Gastrocnemius medialis (tissue), 4 donors: ENCODE measurements at regions not wholly inside any gene's neighbourhood (a gene's known extent, or its start where the extent isn't known, plus 50 kb on each side); places are given as distances from the start of the nearest gene placed in this dataset.

ENCODE experiments used
- ATAC-seq, 2 donors: fragments of 150-250 bp; one replicate each; pipeline ENCODE4 v1.9.1; 2016
- DNase-seq, 2 donors: peaks; one replicate each; pipeline ENCODE4 v3.0.0-alpha.2; 2019
- H3K27ac ChIP-seq, 4 donors: fragments of 200-600 bp; sonication (generic); 1 replicate in 1 of 4; 2 replicates in 3 of 4; pipeline ENCODE4 v1.5.1; 2016 to 2018; ENCODE audit warnings: mild to moderate bottlenecking in 2 of 4, moderate library complexity in 1 of 4
- H3K27me3 ChIP-seq, 3 donors: fragments of 200-600 bp; sonication (generic) in 2 of 3; 1 replicate in 1 of 3; 2 replicates in 2 of 3; pipeline versions ENCODE4 v1.5.1 to v1.6.0; 2016 to 2019; ENCODE audit warnings: mild to moderate bottlenecking in 1 of 3, moderate library complexity in 1 of 3
- H3K36me3 ChIP-seq, 2 donors: fragments of 200-600 bp; sonication (generic) in 1 of 2; one replicate each; pipeline ENCODE4 v1.5.1; 2017 to 2018
- H3K4me1 ChIP-seq, 2 donors: fragments of 200-600 bp; sonication (generic) in 1 of 2; one replicate each; pipeline ENCODE4 v1.5.1; 2016 to 2017; ENCODE audit warnings: mild to moderate bottlenecking in 2 of 2
- H3K4me3 ChIP-seq, 4 donors: fragments of 200-600 bp; sonication (generic) in 3 of 4; 1 replicate in 1 of 4; 2 replicates in 3 of 4; pipeline ENCODE4 v1.5.1; 2016 to 2019; ENCODE audit warnings: mild to moderate bottlenecking in 2 of 4
- H3K9me3 ChIP-seq, 3 donors: fragments of 200-600 bp; sonication (generic) in 2 of 3; 1 replicate in 1 of 3; 2 replicates in 2 of 3; pipeline ENCODE4 v1.5.1; 2016 to 2019
- POLR2A ChIP-seq, 2 donors: fragments of 450-650 bp; IDR thresholded peaks; one replicate each; pipeline ENCODE4 v1.6.1; 2017; ENCODE audit warnings: antibody characterized with exemption in 2 of 2, mild to moderate bottlenecking in 2 of 2, moderate library complexity in 2 of 2
- in situ Hi-C, 4 donors: fragments of 200-750 bp; cut with MboI; loops; one replicate each; pipeline versions ENCODE4 v1.15.0 to v1.8.0; 2017; ENCODE audit warnings: low sequenced_read_pairs in 4 of 4
- intact Hi-C: fragments of 100-400 bp; cut with DNase I; formaldehyde crosslinking; loops from one replicate; pipeline ENCODE4 v1.15.1; 2023; ENCODE audit warnings: low total_unique reads
- TF ChIP-seq, protein P1 (sequence below), 5 experiments: fragments of 450-650 bp in 3 of 5; fragments of 200-600 bp in 2 of 5; sonication (generic) in 2 of 5; IDR thresholded peaks in 4 of 5; conservative IDR thresholded peaks in 1 of 5; 1 replicate in 4 of 5; 2 replicates in 1 of 5; pipeline ENCODE4 v1.5.1; 2016 to 2019; ENCODE audit warnings: antibody characterized with exemption in 5 of 5, mild to moderate bottlenecking in 3 of 5, moderate library complexity in 3 of 5

DNA sequence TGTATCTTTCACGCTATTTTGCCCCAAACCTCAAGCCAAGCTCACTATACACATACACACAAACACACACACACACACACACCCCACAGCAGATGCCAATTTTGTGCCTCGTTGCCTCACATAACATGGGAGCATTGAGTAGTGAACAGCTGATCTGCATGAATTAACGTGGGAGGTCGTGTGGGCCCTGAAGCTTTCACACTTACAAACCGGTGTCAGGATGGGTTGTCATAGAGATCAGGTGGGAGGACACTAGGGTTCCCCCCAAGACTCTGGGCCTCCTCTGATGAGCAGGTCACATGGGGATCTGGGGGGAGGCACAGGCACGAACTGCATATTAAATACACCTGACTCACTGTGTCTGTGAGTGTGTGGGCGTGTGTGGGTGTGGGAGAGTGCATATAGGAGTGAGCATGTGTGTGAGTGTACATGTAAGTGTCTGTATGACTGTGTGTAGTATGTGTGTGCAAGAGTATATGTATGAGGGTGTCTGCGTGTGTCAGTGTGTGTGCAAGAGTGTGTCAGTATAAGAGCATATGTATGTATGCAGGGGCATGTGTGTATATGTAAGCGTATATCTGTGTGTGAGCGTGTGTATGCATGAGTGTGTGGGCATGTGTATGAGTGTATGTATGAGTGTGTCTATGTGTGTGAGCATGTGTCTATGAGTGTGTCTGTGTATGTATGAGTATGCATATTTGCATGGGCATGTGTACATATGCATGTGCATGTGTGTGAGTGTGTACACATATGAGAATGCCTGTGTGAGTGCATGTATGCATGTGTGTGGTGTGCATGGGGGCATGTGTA, 370.4 kb downstream of the PREX1 start:
- no peak for TF ChIP-seq POLR2A (IDR thresholded peaks at IDR 0.05)
- TF ChIP-seq, protein P1, sequence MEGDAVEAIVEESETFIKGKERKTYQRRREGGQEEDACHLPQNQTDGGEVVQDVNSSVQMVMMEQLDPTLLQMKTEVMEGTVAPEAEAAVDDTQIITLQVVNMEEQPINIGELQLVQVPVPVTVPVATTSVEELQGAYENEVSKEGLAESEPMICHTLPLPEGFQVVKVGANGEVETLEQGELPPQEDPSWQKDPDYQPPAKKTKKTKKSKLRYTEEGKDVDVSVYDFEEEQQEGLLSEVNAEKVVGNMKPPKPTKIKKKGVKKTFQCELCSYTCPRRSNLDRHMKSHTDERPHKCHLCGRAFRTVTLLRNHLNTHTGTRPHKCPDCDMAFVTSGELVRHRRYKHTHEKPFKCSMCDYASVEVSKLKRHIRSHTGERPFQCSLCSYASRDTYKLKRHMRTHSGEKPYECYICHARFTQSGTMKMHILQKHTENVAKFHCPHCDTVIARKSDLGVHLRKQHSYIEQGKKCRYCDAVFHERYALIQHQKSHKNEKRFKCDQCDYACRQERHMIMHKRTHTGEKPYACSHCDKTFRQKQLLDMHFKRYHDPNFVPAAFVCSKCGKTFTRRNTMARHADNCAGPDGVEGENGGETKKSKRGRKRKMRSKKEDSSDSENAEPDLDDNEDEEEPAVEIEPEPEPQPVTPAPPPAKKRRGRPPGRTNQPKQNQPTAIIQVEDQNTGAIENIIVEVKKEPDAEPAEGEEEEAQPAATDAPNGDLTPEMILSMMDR (IDR thresholded peaks at IDR 0.05 in 4 of 5, conservative IDR thresholded peaks at IDR 0.05 in 1 of 5), result no peak
- intact Hi-C loops (no loop called here), in situ Hi-C loops (no loop called here)
- Histone ChIP-seq H3K4me3 (no peak overlapping the region), H3K27me3 (peaks cover 0 to 9% (median 7%) of the 10 kb centered on the region in 3 donors), H3K36me3 (no peaks in the 10 kb centered on the region), H3K4me1 (no peaks in the 10 kb centered on the region), H3K9me3 (no peaks in the 10 kb centered on the region), H3K27ac (no peak overlapping the region)
- DNase-seq (no peak), ATAC-seq (no peak)

DNA sequence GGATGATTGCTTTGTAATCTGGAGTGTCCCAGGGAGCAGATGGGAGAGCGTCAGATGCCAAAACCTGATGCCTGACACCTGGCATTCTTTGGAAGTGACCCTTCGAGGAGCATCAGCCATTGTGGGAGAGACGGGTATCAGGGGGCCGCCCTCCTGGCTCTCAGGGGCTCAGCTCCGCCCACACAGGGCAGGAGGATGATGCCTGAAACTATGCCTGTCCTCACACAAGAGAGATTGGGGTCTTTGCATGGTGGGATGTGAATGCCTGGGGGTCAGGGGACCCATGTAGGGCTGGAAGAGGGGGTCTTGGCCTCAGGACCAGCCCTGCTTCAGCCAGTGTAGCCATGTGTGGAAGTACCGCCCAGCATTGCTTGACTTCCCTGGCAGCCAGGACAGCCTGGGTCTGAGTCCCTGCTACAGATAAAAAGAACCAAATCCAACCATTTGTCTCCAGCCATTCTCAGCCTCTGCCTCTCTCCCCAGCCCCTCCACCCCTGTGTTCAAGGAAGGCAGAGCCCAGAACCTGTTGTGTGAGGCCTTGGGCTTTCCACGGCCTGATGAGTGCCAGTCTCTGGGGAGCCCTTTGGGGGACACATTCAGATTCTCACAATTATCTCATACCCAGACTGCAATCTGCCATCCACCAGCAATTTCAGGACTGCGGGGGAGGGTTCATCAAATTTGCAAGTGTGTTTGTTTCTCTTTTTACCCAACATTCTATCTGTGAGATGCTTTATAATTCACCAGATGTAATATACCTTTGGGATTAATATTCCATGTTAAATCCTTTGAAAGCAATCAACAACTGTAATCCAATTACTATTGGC, 371.2 kb downstream of the PREX1 start:
- TF ChIP-seq, protein P1 (IDR thresholded peaks at IDR 0.05 in 4 of 5, conservative IDR thresholded peaks at IDR 0.05 in 1 of 5), result no peak
- no peak for TF ChIP-seq POLR2A (IDR thresholded peaks at IDR 0.05)
- in situ Hi-C loops (no loop called here), intact Hi-C loops (no loop called here)
- H3K27ac ChIP-seq, result no peak overlapping the region
- H3K27me3 ChIP-seq, result peaks cover 0 to 9% (median 7%) of the 10 kb centered on the region in 3 donors
- no peak for ATAC-seq
- no peak overlapping the region for H3K4me3 ChIP-seq
- H3K36me3 ChIP-seq, result no peaks in the 10 kb centered on the region
- DNase-seq, result no peak
- no peaks in the 10 kb centered on the region for H3K9me3 ChIP-seq
- no peaks in the 10 kb centered on the region for H3K4me1 ChIP-seq

DNA sequence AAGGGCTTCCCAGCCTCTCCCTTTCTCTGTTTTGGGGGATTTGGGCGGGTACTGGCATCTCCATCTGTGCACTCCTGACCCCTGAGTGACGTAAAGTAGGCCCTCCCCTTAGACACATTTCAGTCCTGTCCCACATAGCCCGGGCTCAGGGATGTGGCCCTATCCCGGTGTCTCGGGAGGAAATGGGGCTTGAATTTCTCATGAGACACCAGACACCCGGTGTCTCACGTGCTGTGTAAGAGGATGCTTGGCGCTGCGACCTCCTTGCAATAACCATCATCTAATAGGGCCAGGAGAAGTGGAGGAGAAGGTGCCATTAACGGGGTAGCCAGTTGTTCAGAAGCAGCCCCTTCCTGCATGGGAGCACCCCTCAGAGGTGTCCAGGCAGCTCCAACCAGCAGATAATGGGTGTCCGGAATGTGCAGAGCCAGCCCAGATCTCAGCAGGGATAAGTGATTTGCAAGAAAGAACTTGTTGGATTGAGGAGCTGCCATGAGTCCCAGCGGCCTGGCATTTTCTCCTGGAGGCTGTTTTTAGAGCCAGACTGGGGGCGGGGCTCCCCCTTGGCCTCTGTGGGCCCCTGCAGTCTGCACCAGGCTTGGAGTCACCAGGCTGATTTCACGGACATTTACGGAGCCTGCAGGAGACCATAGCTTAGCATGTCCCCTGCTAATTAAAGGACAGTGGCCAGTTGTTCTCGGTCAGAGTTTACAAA, 372.0 kb downstream of the PREX1 start:
- no peaks in the 10 kb centered on the region for H3K9me3 ChIP-seq
- ATAC-seq, result no peak
- H3K36me3 ChIP-seq, result no peaks in the 10 kb centered on the region
- intact Hi-C loops, result no loop called here
- H3K4me1 ChIP-seq, result no peaks in the 10 kb centered on the region
- H3K27me3 ChIP-seq, result peaks cover 0 to 9% (median 7%) of the 10 kb centered on the region in 3 donors
- H3K27ac ChIP-seq, result no peak overlapping the region
- H3K4me3 ChIP-seq, result no peak overlapping the region
- in situ Hi-C loops, result no loop called here
- no peak for TF ChIP-seq POLR2A (IDR thresholded peaks at IDR 0.05)
- TF ChIP-seq, protein P1 (IDR thresholded peaks at IDR 0.05 in 4 of 5, conservative IDR thresholded peaks at IDR 0.05 in 1 of 5), result no peak
- DNase-seq, result no peak

DNA sequence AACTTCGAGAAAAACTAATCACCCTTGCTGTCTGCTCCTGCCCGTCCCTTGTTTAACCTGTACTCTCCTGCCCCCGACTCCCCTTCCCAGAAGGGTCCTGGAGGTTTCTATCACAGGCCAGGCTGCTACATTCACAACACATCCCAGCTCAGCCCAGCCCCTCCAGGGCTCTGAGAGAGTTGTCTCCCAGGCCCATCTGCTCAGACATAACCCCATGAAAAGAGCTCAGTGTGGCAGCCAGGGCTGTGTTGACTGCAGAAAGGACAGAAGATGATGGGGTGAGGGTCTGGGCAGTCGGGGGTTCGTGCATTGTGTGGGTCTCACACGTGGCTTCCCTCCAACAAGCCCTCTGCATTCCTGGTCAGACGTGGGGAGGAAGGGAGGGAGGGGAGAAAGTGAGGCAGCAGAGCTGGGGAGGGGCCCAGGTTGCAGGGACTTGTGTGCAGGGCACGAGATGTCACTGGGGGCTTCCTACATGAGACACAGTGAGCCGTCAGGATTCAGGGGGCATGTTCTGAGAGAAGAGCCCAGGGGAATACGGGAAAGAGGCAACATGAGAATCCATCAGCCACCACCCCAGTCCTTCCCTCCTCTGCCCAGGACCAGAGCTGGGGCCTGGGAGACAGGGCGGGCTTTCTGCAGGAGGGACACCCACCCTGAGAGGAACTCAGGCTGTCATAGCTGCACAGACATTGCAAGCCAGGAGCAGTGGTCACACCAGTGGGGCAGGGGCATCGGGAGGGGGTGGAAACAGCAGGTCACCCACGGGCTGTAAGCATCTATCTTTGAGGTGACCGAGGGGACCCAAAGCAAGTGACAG, 372.9 kb downstream of the PREX1 start:
- Histone ChIP-seq H3K4me1 (no peaks in the 10 kb centered on the region), H3K27me3 (peaks cover 0 to 9% (median 7%) of the 10 kb centered on the region in 3 donors), H3K36me3 (no peaks in the 10 kb centered on the region), H3K27ac (no peak overlapping the region), H3K4me3 (no peak overlapping the region), H3K9me3 (no peaks in the 10 kb centered on the region)
- ATAC-seq (no peak), DNase-seq (no peak)
- in situ Hi-C loops (no loop called here), intact Hi-C loops (no loop called here)
- TF ChIP-seq, protein P1 (IDR thresholded peaks at IDR 0.05 in 4 of 5, conservative IDR thresholded peaks at IDR 0.05 in 1 of 5), result no peak
- no peak for TF ChIP-seq POLR2A (IDR thresholded peaks at IDR 0.05)
